Vagina (tissue), 2 donors: ENCODE measurements at regions not wholly inside any gene's neighbourhood (a gene's known extent, or its start where the extent isn't known, plus 50 kb on each side); places are given as distances from the start of the nearest gene placed in this dataset.

Experiments
- CTCF ChIP-seq, 3 experiments: fragments of 450-650 bp in 2 of 3; fragments of 200-600 bp in 1 of 3; sonication (generic) in 1 of 3; IDR thresholded peaks; one replicate each; pipeline ENCODE4 v1.5.1; 2017 to 2019; ENCODE audit warnings: antibody characterized with exemption in 3 of 3, mild to moderate bottlenecking in 2 of 3, moderate library complexity in 2 of 3
- POLR2A ChIP-seq, 2 donors: fragments of 450-650 bp; IDR thresholded peaks; one replicate each; pipeline ENCODE4 v1.6.1; 2017; ENCODE audit warnings: antibody characterized with exemption in 2 of 2, mild to moderate bottlenecking in 2 of 2, moderate library complexity in 2 of 2

DNA sequence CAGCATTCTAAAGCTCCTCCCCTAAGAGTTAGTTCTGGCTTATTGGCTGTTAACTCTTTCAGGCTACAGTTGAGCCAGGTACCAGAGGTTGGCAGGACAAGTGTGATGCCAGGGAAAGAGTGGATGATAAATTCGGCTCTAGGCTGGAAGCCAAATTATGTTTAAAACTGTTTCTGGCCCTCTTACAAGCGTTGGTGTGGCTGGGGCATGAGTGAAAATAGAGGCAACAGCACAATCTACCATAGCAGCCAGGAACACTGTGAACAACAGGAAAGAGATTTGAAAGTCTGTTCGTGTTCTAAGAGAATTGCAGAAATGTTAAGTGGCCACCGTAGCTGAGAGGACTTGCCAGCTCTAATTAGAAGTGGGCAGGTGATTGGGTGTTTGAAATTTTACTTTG, 84.2 kb downstream of the CDC7 start:
- TF ChIP-seq CTCF (IDR thresholded peaks at IDR 0.05): no peak
- TF ChIP-seq POLR2A (IDR thresholded peaks at IDR 0.05): no peak
